ENCODE measurements at regions not wholly inside any gene's neighbourhood (a gene's known extent, or its start where the extent isn't known, plus 50 kb on each side); places are given as distances from the start of the nearest gene placed in this dataset.

GRCh38 chr1:112253366-112253765, 142.6 kb upstream of the CTTNBP2NL start:
- TF ChIP-seq POLR2A (IDR thresholded peaks at IDR 0.05; ENCODE audit: low read depth, low read length) = no peak
- TF ChIP-seq POLR2AphosphoS5 (IDR thresholded peaks at IDR 0.05; ENCODE audit: low read depth, low read length) = no peak
- no peak for TF ChIP-seq TAF1 (IDR thresholded peaks at IDR 0.05; ENCODE audit: low read depth, low read length)
- no peak for TF ChIP-seq SPI1 (IDR thresholded peaks at IDR 0.05; ENCODE audit: low read depth, low read length)
